Liver (tissue), 2 donors: ENCODE measurements at regions not wholly inside any gene's neighbourhood (a gene's known extent, or its start where the extent isn't known, plus 50 kb on each side); places are given as distances from the start of the nearest gene placed in this dataset.

Experiments used
- CTCF ChIP-seq: fragments of 150-350 bp; IDR thresholded peaks from 2 replicates; pipeline ENCODE4 v1.5.1; 2017; ENCODE audit warnings: improper control_type of control experiment, low read depth, low read length; ENCODE audit not compliant: missing input control
- YY1 ChIP-seq: IDR thresholded peaks from 2 replicates; pipeline ENCODE4 v1.6.1; 2016; ENCODE audit warnings: antibody characterized with exemption, mild to moderate bottlenecking
- donor health status: healthy.

DNA sequence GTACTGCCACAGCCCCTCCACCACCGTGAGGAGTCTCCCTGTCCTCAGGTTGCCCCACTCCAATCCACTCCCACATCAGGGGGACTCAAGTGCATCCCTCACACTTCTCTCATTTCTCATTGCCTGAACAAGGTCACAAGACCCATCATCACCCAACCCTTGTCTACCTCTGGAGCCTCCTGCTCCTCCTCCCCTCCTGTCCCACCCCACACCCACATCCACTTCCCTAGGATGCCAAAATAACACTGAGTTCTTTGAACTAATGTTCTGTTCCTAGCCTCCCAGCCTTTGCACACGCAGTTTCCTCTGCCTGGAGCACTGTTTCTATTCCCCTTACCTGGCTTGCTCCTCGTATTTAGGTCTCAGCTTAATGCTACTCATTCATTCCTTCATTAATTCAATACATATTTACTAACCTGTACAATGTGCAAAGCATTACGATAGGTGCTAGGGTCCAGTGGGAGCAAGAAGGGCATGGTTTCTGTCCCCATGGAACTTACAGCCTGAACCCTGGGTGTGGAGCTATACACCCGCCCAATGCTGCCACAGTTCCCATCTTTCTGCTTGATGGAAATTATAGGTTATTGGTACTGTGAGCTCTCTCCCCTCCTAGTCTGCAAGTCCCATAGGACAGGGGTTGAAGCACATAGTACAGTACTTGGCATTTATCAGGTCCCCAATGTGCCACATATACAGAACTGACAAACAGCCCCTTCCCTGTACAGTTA lies 96.1 kb upstream of the GRIK3 start:
- TF ChIP-seq CTCF (no peak), YY1 (no peak)
